Fibroblast of lung (primary cell): ENCODE measurements at regions not wholly inside any gene's neighbourhood (a gene's known extent, or its start where the extent isn't known, plus 50 kb on each side); places are given as distances from the start of the nearest gene placed in this dataset.

ENCODE experiments used
- DNase-seq, 2 donors: peaks; one replicate each; pipeline versions ENCODE4 v3.0.0 to v3.0.0-alpha.2; 2010; ENCODE audit warnings: low read depth in 2 of 2
- H2AFZ ChIP-seq: 2 replicates; pipeline ENCODE4 v1.5.1; 2012; ENCODE audit warnings: low read length, control low read depth, inconsistent platforms
- H3K27ac ChIP-seq: 2 replicates; pipeline ENCODE4 v1.5.1; 2011; ENCODE audit warnings: low read length, control low read depth; ENCODE audit not compliant: insufficient read depth
- H3K27me3 ChIP-seq: 2 replicates; pipeline ENCODE4 v1.5.1; 2011; ENCODE audit warnings: mild to moderate bottlenecking, low read length; ENCODE audit not compliant: control insufficient read depth, insufficient read depth
- H3K36me3 ChIP-seq: 2 replicates; pipeline ENCODE4 v1.5.1; 2011; ENCODE audit warnings: low read length; ENCODE audit not compliant: control insufficient read depth, insufficient read depth
- H3K4me1 ChIP-seq: 2 replicates; pipeline ENCODE4 v1.5.1; 2011; ENCODE audit warnings: low read length; ENCODE audit not compliant: control insufficient read depth, insufficient read depth; ENCODE audit errors: extremely low read depth
- H3K4me2 ChIP-seq: 2 replicates; pipeline ENCODE4 v1.5.1; 2011; ENCODE audit warnings: low read length, control low read depth; ENCODE audit not compliant: insufficient read depth; ENCODE audit errors: extremely low read depth
- H3K4me3 ChIP-seq, 4 experiments: fragments of 200-600 bp in 1 of 4; sonication (generic) in 1 of 4; replicated peaks in 1 of 4; 2 replicates each; pipeline ENCODE4 v1.5.1; 2011 to 2016; ENCODE audit warnings: low read length in 4 of 4, low read depth in 3 of 4, mild to moderate bottlenecking in 3 of 4, control low read depth in 2 of 4, inconsistent platforms in 1 of 4, mixed read lengths in 1 of 4; ENCODE audit not compliant: insufficient read depth in 1 of 4; ENCODE audit errors: control extremely low read depth in 1 of 4
- H3K79me2 ChIP-seq: 2 replicates; pipeline ENCODE4 v1.5.1; 2012; ENCODE audit warnings: mild to moderate bottlenecking, low read length, inconsistent platforms; ENCODE audit not compliant: control insufficient read depth, insufficient read depth
- H3K9ac ChIP-seq: 2 replicates; pipeline ENCODE4 v1.5.1; 2011; ENCODE audit warnings: mild to moderate bottlenecking, low read length, control low read depth; ENCODE audit not compliant: insufficient read depth
- H3K9me3 ChIP-seq: 2 replicates; pipeline ENCODE4 v1.5.1; 2012; ENCODE audit warnings: low read depth, low read length; ENCODE audit not compliant: control insufficient read depth, insufficient read depth
- H4K20me1 ChIP-seq: 2 replicates; pipeline ENCODE4 v1.5.1; 2011; ENCODE audit warnings: low read length; ENCODE audit not compliant: control insufficient read depth, insufficient read depth; ENCODE audit errors: extremely low read depth
- EZH2 ChIP-seq: IDR thresholded peaks from 2 replicates; pipeline ENCODE4 v1.5.1; 2012; ENCODE audit warnings: low read length, control low read depth, mild to moderate bottlenecking; ENCODE audit errors: missing control alignments
- TF ChIP-seq, protein P1 (sequence below), 2 donors: IDR thresholded peaks in 1 of 2; conservative IDR thresholded peaks in 1 of 2; 1 replicate in 1 of 2; 2 replicates in 1 of 2; pipeline ENCODE4 v1.5.1; 2011 to 2012; ENCODE audit warnings: low read length in 2 of 2, control low read depth in 1 of 2, inconsistent platforms in 1 of 2, low read depth in 1 of 2, mild to moderate bottlenecking in 1 of 2

GRCh38 chrX:9234315-9234714, 200.4 kb upstream of the FAM9B start:
- H3K9ac ChIP-seq, result no peak overlapping the region
- DNase-seq, result no peak
- no peaks in the 10 kb centered on the region for H3K79me2 ChIP-seq
- H3K9me3 ChIP-seq, result no peaks in the 10 kb centered on the region
- TF ChIP-seq, protein P1, sequence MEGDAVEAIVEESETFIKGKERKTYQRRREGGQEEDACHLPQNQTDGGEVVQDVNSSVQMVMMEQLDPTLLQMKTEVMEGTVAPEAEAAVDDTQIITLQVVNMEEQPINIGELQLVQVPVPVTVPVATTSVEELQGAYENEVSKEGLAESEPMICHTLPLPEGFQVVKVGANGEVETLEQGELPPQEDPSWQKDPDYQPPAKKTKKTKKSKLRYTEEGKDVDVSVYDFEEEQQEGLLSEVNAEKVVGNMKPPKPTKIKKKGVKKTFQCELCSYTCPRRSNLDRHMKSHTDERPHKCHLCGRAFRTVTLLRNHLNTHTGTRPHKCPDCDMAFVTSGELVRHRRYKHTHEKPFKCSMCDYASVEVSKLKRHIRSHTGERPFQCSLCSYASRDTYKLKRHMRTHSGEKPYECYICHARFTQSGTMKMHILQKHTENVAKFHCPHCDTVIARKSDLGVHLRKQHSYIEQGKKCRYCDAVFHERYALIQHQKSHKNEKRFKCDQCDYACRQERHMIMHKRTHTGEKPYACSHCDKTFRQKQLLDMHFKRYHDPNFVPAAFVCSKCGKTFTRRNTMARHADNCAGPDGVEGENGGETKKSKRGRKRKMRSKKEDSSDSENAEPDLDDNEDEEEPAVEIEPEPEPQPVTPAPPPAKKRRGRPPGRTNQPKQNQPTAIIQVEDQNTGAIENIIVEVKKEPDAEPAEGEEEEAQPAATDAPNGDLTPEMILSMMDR (conservative IDR thresholded peaks at IDR 0.05 in 1 of 2, IDR thresholded peaks at IDR 0.05 in 1 of 2; ENCODE audit: low read depth in 1 of 2, low read length in 2 of 2), result no peak
- TF ChIP-seq EZH2, result no peak
- H2AFZ ChIP-seq, result no peak overlapping the region
- H3K27me3 ChIP-seq, result no peaks in the 10 kb centered on the region
- H3K4me3 ChIP-seq, result no peak overlapping the region
- no peaks in the 10 kb centered on the region for H3K4me1 ChIP-seq
- H4K20me1 ChIP-seq, result no peaks in the 10 kb centered on the region
- no peak overlapping the region for H3K4me2 ChIP-seq
- H3K36me3 ChIP-seq, result no peaks in the 10 kb centered on the region
- no peak overlapping the region for H3K27ac ChIP-seq

DNA sequence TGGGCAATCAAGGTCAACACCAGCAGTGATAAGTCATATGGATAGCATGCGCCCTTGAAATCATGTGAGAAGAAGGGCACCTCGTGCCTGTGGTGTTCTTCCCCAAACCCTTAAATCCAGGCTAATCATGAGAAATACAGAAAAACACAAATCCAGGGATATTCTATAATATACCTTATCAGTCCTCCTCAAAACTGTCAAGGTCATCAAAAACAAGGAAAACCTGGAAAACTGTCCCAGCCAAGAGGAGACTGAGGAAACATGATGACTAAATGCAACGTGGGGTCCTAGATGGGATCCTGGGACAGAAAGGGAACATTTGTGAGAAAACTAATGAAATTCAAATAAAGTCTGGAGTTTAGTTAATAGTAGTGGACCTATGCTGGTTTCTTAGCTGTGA, 201.8 kb upstream of the FAM9B start:
- no peaks in the 10 kb centered on the region for H4K20me1 ChIP-seq

DNA sequence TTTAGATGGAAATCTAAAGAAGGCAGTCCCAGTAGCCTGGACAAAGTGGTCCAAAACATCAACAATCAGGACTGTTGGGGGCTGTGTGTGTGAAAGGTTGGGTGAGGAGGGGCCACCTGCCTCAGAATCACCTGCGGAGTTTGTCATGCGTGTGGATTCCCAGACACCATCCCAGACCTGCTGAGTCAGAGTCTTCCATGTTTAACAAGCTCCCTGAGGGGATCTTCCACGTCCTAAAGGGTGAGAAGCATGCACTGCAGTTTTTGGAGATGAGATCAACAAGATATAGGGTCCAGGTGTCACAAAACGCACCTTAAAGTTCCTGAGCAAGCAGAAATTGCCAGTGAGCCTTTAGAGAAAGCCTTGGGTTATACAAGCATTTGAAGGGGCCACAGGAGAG, 207.0 kb upstream of the FAM9B start:
- Histone ChIP-seq H3K4me3 (no peak overlapping the region), H3K4me2 (no peak overlapping the region), H2AFZ (no peak overlapping the region), H3K9ac (no peak overlapping the region), H3K27ac (no peak overlapping the region), H3K4me1 (no peaks in the 10 kb centered on the region), H3K27me3 (no peaks in the 10 kb centered on the region), H3K79me2 (no peaks in the 10 kb centered on the region), H3K36me3 (no peaks in the 10 kb centered on the region), H3K9me3 (no peaks in the 10 kb centered on the region), H4K20me1 (no peaks in the 10 kb centered on the region)
- no peak for DNase-seq
- TF ChIP-seq, protein P1 (conservative IDR thresholded peaks at IDR 0.05 in 1 of 2, IDR thresholded peaks at IDR 0.05 in 1 of 2; ENCODE audit: low read depth in 1 of 2, low read length in 2 of 2), result no peak
- no peak for TF ChIP-seq EZH2

More for the DNA sequence above, 201.8 kb upstream of the FAM9B start:
- H2AFZ ChIP-seq, result no peak overlapping the region
- H3K36me3 ChIP-seq, result no peaks in the 10 kb centered on the region
- no peak for DNase-seq
- H3K4me3 ChIP-seq, result no peak overlapping the region
- H3K9ac ChIP-seq, result no peak overlapping the region
- no peaks in the 10 kb centered on the region for H3K9me3 ChIP-seq
- no peaks in the 10 kb centered on the region for H3K79me2 ChIP-seq
- no peak overlapping the region for H3K27ac ChIP-seq
- no peak overlapping the region for H3K4me2 ChIP-seq
- H3K4me1 ChIP-seq, result no peaks in the 10 kb centered on the region
- TF ChIP-seq, protein P1 (conservative IDR thresholded peaks at IDR 0.05 in 1 of 2, IDR thresholded peaks at IDR 0.05 in 1 of 2; ENCODE audit: low read depth in 1 of 2, low read length in 2 of 2), result no peak
- no peak for TF ChIP-seq EZH2
- no peaks in the 10 kb centered on the region for H3K27me3 ChIP-seq
